GM21619 (cell line): ENCODE measurements at regions not wholly inside any gene's neighbourhood (a gene's known extent, or its start where the extent isn't known, plus 50 kb on each side); places are given as distances from the start of the nearest gene placed in this dataset.
A peak's percentile ranks its signal among the peaks of the same experiment; 100 is the strongest.
"Not testable (repeated sequence)": the region's sequence is repeated elsewhere in the genome, so short reads cannot be mapped to it uniquely, and the experiment has no call there.

ENCODE experiments used
- ATAC-seq: cut with Tn5 transposase; IDR thresholded peaks from one replicate; pipeline ENCODE4 v1.9.1; 2021; ENCODE audit not compliant: unreplicated experiment

GRCh38 chr2:89950807-89951206 is 1259.3 kb downstream of the RPIA start:
- ATAC-seq: not testable (repeated sequence)

GRCh38 chr2:89957236-89957635 is 1265.8 kb downstream of the RPIA start:
- ATAC-seq: peak; percentile 53

GRCh38 chr2:89959729-89960378 is 1268.4 kb downstream of the RPIA start:
- ATAC-seq: not testable (repeated sequence)

- not testable (repeated sequence) for ATAC-seq
Measured at GRCh38 chr2:89960570-89960969, 1269.1 kb downstream of the RPIA start.

- ATAC-seq: peak; percentile 88
Measured at GRCh38 chr2:89968567-89968966, 1277.1 kb downstream of the RPIA start.

GRCh38 chr2:89969190-89969589 is 1277.7 kb downstream of the RPIA start:
- ATAC-seq: not testable (repeated sequence)

- ATAC-seq: not testable (repeated sequence)
Measured at GRCh38 chr2:89973849-89974248, 1282.4 kb downstream of the RPIA start.

GRCh38 chr2:89979826-89980537 is 1288.5 kb downstream of the RPIA start:
- ATAC-seq: not testable (repeated sequence)

- ATAC-seq: not testable (repeated sequence)
Measured at GRCh38 chr2:89982246-89982645, 1290.8 kb downstream of the RPIA start.

- ATAC-seq: not testable (repeated sequence)
Measured at GRCh38 chr2:89985650-89986049, 1294.2 kb downstream of the RPIA start.

- not testable (repeated sequence) for ATAC-seq
Measured at GRCh38 chr2:89986532-89986931, 1295.1 kb downstream of the RPIA start.

GRCh38 chr2:89996779-89997178 is 1305.3 kb downstream of the RPIA start:
- ATAC-seq: not testable (repeated sequence)

- not testable (repeated sequence) for ATAC-seq
Measured at GRCh38 chr2:90004553-90004952, 1313.1 kb downstream of the RPIA start.

- not testable (repeated sequence) for ATAC-seq
Measured at GRCh38 chr2:90010442-90011100, 1319.1 kb downstream of the RPIA start.

GRCh38 chr2:90011101-90011443 is 1319.6 kb downstream of the RPIA start:
- ATAC-seq: not testable (repeated sequence)

GRCh38 chr2:90019908-90020307 is 1328.4 kb downstream of the RPIA start:
- not testable (repeated sequence) for ATAC-seq

GRCh38 chr2:90021234-90021633 is 1329.8 kb downstream of the RPIA start:
- ATAC-seq: peak; percentile 53

- ATAC-seq: peak; percentile 61
Measured at GRCh38 chr2:90027231-90027643, 1335.8 kb downstream of the RPIA start.

GRCh38 chr2:90028381-90029079 is 1337.1 kb downstream of the RPIA start:
- ATAC-seq: not testable (repeated sequence)

- not testable (repeated sequence) for ATAC-seq
Measured at GRCh38 chr2:90029080-90029428, 1337.6 kb downstream of the RPIA start.

GRCh38 chr2:90032269-90032668 is 1340.8 kb downstream of the RPIA start:
- ATAC-seq: not testable (repeated sequence)
